Embryonic facial prominence (tissue), 1 donor: ENCODE measurements at regions not wholly inside any gene's neighbourhood (a gene's known extent, or its start where the extent isn't known, plus 50 kb on each side); places are given as distances from the start of the nearest gene placed in this dataset.
"Not testable (repeated sequence)": the region's sequence is repeated elsewhere in the genome, so short reads cannot be mapped to it uniquely, and the experiment has no call there.

Experiments used
- DNase-seq: peaks from one replicate; pipeline ENCODE4 v3.0.0-alpha.2; 2016; ENCODE audit errors: extremely low spot score

DNA sequence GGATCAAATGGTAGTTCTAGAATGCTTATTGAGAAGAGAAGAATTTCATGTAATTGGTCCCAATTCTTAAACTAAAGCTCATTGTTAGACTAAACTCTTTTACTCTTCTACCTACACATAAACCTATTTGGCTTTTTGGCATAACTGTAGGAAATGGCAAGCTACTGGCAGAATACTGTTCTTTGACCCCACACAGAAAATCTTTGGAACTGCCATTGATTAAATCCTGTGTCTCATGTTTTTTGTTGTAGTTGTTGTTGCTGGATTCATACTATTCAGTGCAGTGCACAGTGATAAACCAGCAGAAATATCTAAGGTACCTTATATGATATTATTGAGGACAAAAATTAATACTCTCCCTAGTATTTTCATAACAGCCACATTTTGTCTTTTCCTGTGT, 242.1 kb upstream of the SGK1 start:
- no peak for DNase-seq

DNA sequence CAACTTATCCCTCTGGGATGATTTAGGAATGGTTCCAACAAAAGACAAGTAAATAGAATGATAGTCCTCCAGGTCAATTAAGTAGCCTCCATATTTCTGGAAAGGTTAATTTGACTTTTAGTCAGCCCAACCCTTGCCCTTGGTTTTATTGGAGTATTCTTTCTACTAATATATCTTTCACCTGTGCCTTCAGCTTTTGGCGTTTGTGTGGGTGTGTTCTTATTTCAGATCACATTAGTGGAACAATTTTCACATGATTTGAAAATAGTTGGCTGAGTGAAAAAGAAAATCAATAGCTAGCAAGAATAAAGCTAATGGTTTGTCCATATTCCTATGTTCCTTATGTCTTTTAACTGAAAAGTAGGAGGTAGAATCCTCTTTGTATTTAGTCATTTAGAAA, 239.6 kb upstream of the SGK1 start:
- DNase-seq, result no peak

DNA sequence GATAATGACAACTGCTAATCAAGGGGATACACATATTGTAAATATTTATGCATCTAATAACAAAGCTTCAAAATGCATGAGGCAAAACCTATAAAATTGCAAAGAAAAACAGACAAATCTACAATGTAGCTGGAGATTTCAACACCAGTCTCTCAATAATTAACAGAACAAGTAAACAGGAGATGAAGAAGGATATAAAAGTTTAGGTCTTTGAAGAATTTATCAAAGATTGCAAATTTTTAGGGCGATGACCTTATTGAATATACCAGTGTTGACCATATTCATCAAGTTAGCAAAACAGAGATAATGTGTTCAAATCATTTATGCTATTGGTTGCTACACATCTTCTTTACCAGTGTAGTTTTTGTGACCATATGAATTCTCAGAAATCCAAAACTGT, 237.8 kb upstream of the SGK1 start:
- no peak for DNase-seq

DNA sequence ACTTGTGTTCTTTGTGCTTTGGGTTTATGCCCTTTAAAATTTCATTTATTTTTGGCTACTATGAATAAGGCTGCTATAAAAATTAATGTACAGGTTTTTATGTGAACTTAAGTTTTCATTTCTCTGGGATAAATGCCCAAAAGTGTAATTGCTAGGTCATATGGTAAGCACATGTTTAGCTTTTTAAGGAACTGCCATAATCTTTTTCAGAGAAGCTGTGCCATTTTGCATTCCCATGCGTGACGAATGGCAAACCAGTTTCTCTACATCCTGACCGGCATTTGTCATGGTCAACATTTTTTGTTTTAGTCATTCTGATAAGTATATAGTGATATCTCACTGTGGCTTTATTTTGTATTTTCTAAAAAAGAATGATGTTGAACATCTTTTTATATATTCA, 236.0 kb upstream of the SGK1 start:
- DNase-seq, result no peak

DNA sequence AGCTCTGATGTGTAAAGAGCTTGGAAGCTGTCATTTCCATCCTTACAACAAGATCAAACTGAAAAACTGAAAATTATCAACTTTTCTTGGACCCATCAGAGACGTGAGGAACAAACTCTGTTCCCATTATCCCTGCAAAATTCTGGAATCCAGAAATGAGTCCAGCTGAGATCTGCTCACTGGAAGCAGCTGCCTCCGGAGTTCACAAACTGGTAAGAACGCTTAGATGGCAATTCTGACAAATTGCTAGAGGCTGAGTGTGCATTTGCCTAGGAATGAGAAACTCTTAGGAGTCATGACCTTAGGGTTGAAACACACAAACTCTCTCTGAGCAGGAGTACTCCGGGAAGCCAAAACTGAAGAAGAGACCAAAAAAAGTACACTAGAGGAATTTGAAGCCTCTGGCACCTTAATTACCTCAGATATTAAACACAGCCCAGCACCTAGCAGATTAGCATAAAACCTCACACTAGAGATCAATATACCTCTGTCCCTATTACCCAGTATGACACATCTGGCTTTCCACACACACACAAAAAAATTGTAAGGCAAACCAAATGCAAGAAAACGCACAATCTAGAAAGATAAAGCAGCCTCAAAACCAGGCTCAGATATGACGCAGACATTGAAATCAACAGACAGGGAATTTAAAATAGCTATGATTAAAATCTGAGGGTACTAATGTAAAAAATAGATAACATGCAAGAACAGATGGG, 233.5 kb upstream of the SGK1 start:
- DNase-seq, result no peak

DNA sequence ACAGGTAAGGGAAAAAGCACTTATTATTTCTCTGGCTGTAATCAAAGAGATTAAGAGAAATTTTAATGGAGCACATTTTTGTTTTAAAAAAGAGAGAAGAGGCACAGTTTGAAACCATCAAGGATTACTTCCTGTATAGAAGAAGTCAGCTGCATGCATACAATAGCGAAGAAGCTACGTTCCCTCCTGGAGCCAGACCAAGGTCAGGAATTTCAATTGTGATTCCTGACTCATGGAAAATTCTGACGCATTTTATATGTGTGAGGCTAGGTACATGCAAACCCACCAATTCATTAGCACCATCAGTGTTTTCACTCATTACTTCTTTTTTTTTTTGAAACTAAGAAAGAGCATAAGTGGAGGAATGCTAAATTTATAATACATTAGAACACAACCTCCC, 232.7 kb upstream of the SGK1 start:
- no peak for DNase-seq

DNA sequence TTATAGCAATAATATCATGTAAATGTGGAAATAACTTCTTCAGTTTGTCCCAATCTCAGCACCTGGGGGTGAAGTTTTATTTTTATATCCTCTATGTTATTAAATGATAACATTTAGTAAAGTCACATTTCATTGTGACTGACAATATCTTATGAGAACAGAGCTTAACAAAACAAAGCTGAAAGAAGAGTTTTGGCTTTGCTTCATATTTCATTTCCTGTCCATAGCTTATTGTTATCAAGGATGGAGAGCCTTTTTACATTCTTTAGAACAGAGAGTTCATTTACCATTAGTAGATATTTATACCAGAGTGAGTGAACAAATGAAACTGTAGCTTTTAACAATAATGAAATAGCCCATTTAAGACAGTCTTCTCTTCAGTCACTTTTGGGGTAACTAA, 231.9 kb upstream of the SGK1 start:
- DNase-seq, result no peak

DNA sequence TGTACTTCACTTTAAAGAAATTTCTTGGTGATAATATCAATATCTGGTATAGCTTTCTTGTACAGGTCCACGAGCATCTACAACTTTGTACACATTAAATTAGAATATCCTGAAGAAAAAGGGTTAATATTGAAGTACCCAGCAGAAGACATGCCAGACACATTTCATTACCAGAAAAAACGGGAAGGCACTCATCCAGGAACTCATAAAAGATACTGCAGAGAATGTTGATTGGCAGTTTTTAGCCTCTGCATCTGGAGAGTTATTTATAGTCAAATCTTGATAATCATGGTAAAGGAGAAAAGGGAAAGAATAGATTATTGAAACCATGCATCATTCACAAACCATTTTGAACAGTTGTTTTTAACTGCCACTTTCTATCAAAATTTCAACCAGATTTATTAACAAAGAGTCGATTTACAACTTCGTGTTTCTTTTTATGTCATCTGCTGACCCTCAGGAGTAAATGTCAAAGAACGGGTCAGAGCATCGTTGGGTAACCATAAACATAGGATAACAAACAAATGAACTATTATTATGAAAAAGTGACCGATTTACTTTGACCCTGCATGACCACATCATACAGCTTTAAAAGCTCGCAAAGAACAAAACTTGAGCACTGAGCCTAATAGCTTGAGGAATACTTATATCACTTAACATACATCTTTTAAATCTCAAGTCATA, 229.2 kb upstream of the SGK1 start:
- DNase-seq, result no peak

DNA sequence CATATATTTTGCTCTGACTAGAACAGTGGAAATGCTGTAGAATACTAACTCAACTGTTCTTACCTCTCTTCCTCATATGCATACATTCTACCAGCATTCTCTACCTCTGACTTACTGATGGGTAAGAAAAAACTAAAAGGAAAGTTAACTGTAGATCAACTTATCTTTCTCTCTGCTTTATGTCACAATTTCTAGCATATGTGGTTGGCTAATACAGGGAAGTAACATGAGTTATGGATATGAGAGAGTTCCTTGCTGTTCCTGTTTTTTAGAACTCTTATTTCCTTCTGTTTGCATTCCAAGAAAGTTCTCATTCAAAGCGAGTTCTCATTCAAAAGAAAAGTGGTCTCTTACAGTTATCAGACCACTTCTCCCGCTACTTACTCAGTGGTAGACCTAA, 226.8 kb upstream of the SGK1 start:
- DNase-seq, result no peak

DNA sequence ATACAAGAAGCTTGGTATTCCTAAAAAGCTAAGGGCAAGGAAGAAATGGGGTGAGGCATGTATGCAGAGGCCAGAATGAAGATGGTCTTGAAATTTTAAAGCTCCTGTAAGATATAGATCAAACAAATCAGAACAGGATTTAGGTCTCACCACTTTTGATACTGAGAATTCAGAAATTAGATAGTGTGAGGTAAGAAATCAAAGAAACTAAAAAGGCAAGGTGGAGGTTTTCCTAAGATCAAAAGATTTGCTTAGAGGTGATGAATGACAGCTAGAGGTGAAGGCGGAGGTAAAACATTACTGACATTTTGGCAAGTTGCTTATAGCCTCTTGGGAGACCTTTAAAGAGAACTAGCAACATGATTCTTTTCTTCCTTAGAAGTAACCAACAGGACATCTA, 225.2 kb upstream of the SGK1 start:
- no peak for DNase-seq

DNA sequence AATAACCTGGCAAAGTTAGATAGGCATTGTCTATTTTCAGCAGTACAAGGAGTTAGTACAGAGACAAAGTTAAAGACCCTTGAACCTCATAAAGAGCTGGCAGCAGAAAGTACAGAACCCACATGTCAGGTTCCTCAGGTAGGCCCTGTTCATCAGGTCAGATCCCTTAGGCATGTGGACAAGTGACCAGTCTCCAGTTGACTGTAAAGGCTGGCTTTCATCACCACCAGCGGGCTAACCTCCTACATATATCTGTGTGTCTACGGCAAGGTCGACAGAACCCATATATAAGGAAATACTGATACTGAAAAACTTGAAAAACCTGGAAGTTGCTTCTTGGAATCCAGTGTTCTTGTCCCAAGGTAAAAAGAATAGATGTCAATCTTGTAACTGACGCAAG, 223.1 kb upstream of the SGK1 start:
- no peak for DNase-seq

DNA sequence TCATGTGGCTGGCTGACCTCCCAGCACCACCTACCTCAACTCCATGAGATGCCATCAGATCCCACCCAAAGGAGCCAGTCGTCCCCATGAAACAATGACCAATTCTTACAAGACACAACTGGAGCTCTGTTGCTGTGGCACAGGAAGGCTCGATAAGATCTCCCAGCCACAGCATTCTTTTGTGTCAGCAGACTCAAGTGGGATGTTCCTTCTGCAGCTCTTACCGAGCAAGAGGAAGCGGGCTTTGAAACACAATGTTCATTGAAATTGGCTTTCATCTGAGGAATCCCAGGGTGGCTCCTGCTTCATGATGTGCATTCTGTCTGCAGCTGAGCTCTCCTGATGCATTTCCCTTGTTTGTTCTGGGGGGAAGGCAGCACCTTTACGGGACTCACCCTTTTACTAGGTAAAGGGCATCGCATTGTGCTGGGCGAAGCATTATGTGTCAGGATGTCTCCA, 222.0 kb upstream of the SGK1 start:
- no peak for DNase-seq

DNA sequence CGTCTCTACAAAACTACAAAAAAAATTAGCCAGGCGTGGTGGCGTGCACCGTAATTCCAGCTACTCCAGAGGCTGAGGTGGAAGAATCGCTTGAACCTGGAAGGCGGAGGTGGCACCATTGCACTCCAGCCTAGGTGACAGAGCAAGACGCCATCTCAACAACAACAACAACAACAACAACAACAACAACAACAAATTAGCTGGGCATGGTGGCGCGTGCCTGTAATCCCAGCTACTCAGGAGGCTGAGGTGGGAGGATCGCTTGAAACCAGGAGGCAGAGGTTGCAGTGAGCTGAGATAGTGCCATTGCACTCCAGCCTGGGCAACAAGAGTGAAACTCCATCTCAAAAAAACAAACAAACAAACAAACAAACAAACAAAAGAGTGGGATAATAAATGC, 219.9 kb upstream of the SGK1 start:
- not testable (repeated sequence) for DNase-seq

DNA sequence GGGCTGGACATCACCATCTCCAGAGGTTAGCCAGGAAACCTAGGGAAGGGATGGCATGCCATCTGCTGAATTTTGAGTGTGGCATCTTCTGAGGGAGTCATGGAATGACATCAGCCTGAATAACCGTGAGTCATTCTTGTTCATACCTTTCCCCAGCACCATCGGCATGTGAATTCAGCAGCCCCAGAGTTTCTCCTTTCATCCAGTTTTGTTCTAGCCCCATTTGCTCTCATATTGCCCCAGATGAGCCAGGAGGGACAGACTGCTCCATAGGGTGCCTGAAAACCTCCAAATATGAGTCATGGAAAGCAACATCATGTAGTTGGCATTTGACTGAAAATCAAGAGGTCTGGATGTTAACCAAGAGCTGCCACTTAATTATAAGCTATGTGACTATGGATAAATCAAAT, 219.2 kb upstream of the SGK1 start:
- no peak for DNase-seq

DNA sequence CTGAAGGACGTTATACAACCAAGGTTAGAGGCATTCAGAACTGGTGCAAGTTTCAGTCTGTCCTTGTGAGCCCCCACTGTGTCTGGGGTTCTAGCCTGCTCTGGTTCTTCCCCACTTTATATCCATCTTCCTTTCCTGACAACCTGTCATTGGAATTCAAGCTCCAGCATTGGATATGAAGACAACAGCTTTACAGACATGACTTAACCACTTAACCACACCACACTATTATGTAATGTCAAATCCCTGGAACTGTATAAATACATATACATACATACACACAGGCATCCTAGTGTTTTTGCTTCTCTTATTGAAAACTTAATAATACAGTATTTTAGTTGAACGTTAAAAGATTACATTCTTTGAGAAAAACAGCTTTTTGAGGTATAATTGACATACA, 217.9 kb upstream of the SGK1 start:
- no peak for DNase-seq

DNA sequence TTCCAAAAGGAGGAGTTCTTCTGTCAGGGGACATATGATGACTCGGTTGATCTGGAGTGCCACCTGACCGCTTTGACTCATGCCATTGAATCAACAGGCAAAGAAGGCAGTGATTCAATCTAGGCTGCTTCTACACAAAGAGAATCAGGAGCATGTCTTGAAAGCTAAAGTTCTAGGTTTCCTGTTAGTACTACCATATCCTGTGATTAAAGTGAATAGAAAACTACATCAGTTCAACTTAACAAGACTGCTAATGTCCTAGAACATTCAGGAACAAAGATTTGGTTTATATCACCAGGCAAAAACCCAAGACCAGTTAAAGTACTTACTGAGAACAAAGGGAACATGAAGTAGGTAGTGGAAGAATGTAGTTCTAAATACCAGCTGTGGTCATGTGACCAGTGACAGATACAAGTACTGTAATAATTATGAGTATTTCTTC, 216.8 kb upstream of the SGK1 start:
- DNase-seq, result no peak

DNA sequence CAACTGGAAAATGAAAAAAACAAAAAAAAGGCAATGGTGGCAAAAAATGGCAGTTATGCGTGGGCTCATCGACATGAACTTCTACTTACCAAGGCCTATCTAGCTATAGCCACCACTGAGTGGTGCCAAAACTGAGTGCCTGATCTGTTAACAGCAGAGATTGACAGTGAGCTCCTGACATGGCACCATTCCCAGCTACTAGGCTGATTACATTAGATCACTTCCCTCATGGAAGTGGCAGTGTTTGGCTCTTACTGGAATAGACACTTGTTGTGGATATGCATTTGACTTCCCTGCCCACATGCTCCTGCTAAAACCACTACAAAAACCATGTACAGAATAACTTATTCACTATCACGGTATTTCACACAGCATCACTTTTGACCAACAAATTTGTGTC, 216.1 kb upstream of the SGK1 start:
- no peak for DNase-seq

DNA sequence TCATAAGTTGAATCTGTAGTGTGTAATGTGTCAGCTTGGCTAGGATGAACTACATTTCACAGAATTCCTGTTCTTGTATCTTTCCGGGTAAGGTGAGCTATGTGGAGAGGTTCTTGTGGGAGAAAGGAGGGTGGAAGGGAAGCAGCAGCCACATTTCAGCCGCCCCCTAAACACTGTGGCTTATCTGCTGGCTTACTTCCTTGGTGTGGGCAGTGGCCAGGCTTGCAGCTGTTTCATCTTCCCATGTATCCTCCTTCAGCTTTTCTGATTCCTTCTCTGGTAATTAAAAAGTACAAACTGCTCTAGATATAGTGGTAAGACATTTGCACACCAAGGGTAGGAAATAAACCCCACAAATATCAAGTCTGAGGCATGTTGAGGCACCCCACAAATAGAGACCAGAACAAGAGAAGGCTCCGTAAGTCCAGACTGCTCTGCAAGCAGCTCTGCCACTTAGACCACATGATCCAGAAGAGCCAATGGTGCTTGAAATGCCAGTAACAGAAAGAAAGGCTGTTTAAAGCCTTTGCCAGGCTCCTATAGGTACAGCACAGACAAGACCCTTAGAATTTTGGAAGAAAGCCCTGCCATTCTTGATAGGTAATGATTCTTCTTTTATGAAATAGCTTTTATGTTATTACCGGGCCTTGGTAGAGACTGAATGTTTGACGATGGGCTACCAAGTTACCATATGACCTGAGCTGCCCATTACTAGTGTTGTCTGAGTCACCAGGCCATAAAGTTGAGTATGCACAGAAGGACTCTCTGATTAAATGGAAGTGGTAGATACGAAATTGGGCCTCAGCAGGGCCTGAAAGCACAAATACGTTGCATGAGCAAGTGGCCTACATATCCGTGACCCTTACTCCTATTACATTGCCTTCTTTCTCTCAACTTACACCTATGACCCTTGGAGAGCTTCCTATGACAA, 215.0 kb upstream of the SGK1 start:
- no peak for DNase-seq

DNA sequence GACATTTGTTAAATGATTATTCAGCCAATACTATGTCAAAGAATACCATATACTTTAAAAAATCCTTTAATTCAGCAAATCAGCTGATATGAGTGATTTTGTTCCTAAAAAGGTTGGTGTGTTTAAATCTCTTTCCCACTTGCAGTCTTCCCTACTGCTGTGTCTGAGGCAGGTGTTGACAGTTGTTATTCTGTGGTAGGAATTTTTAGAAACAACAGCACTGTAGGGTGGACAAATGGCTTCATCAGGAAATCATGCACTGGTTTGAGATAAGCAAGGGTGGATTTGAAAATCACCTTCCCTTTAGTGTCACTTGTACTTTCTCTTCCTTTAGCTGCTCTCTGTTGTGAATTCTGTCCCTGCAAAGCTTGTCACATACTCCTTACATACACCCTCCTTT, 213.7 kb upstream of the SGK1 start:
- DNase-seq, result no peak

DNA sequence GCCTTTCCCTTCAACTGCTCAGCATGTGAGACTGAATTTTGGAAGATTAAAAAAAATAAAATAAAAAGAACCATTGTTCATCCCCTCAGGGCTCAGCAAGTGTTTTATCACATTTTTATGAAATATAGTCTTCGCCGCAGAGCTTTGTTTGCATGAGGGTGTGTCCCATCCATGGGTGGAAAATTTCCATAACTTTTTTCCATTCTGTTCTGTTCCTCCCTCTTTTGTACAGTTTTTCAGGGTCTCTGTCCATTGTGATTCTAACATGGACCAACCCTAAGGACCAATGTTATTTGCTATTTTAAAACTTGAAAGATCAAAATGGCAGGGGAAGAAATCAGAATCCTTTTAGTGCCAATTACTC, 213.3 kb upstream of the SGK1 start:
- DNase-seq, result no peak

DNA sequence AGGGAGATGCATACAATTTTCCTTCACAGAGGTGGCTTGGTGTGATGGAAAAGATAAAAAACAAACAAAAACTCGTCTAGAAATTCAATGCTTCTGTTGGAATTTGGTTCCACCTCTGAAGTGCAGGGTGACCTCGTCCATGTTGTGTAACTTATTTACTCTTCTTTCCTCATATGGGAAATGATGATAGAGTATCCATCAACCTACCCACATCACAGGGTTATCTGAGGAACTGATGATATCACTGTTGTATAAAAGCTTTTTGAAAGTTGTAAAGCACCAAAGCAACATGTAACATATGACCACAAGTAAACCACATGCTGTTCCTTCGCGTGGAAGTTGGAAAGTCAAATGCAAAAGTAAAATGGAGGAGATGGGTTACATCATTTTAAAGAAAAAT, 212.0 kb upstream of the SGK1 start:
- no peak for DNase-seq

DNA sequence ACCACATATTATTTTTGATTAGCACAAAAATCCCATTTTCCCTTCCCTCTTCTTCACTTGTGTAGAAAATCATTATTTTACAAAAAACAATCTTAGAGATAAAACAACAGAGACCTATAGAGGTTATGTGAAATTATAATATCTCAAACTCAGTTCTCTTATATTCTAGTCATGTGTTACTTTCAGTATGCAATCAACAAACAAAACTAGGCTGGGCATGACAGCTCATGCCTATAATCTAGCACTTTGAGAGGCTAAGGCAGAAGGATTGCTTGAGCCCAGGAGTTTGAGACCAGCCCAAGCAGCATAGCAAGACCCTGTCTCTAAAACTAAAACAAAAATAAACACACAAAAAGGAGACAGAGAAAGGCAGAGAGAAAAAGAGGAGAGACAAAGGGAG, 211.4 kb upstream of the SGK1 start:
- DNase-seq, result no peak
